ENCODE measurements at regions not wholly inside any gene's neighbourhood (a gene's known extent, or its start where the extent isn't known, plus 50 kb on each side); places are given as distances from the start of the nearest gene placed in this dataset.

DNA sequence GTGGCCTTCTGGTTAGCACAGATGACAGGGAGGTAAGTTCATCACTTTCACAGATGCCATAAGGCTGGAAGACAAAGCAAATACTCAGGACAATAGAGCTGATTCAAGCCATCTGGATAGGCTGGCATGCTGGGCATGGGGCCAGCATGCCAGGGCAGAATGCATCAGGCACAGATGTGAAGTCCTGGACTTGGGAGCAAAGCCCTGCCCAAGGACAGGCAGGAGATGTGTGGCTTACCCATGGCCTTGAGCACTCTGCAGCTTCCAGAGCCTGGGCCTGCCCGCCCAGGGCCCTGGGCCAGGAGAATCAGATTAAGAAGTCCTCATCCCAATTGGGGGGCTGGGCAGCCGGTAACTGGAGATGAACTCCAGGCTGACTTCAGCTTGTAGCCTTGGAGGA is 135.7 kb upstream of the ZC3H12A start:
- TF ChIP-seq, protein P1, sequence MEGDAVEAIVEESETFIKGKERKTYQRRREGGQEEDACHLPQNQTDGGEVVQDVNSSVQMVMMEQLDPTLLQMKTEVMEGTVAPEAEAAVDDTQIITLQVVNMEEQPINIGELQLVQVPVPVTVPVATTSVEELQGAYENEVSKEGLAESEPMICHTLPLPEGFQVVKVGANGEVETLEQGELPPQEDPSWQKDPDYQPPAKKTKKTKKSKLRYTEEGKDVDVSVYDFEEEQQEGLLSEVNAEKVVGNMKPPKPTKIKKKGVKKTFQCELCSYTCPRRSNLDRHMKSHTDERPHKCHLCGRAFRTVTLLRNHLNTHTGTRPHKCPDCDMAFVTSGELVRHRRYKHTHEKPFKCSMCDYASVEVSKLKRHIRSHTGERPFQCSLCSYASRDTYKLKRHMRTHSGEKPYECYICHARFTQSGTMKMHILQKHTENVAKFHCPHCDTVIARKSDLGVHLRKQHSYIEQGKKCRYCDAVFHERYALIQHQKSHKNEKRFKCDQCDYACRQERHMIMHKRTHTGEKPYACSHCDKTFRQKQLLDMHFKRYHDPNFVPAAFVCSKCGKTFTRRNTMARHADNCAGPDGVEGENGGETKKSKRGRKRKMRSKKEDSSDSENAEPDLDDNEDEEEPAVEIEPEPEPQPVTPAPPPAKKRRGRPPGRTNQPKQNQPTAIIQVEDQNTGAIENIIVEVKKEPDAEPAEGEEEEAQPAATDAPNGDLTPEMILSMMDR (conservative IDR thresholded peaks at IDR 0.05 in 1 of 2, IDR thresholded peaks at IDR 0.05 in 1 of 2; ENCODE audit: low read depth in 1 of 2, low read length in 2 of 2), result no peak
- TF ChIP-seq EZH2 (IDR thresholded peaks at IDR 0.05; ENCODE audit: low read length, missing control alignments), result no peak

All from fibroblast of lung (primary cell).